IMR-90 (cell line): ENCODE measurements at regions not wholly inside any gene's neighbourhood (a gene's known extent, or its start where the extent isn't known, plus 50 kb on each side); places are given as distances from the start of the nearest gene placed in this dataset.

Experiments
- ATAC-seq: fragments of 200-7000 bp; cut with Tn5 transposase; 2 replicates; pipeline ENCODE4 v1.9.1; 2020; ENCODE audit warnings: low read depth, mild to moderate bottlenecking, moderate library complexity
- BruUV-seq: library from RNA; stranded (reverse); fragments of 400-500 nt; replicated peaks from 2 replicates; lab custom pipeline; 2021; lab: Mats Ljungman, UMichigan
- CTCF ChIA-PET: fragments of 300-600 bp; formaldehyde crosslinking; extraction: SDS; loops from one replicate; lab custom pipeline; 2021; ENCODE audit warnings: antibody characterized with exemption; lab: Yijun Ruan, JAX
- POLR2A ChIA-PET: fragments of 300-600 bp; sonication (Branson Sonifier 250); formaldehyde crosslinking; loops from one replicate; lab custom pipeline; 2022; ENCODE audit warnings: antibody characterized with exemption; ENCODE audit not compliant: unreplicated experiment; lab: Charles Lee
- DNase-seq: peaks from one replicate; pipeline ENCODE4 v3.0.0; 2013
- H2AFZ ChIP-seq: replicated peaks from 2 replicates; pipeline ENCODE3; 2013; ENCODE audit warnings: low read length, mild to moderate bottlenecking; ENCODE audit not compliant: poor library complexity
- H2AK5ac ChIP-seq: 2 replicates; pipeline ENCODE4 v1.6.1; 2013; ENCODE audit warnings: low read depth, low read length, inconsistent platforms
- H2AK9ac ChIP-seq: replicated peaks from 2 replicates; pipeline ENCODE3; 2013; ENCODE audit warnings: mild to moderate bottlenecking, low read depth, low read length, moderate library complexity; ENCODE audit not compliant: poor library complexity
- H2BK120ac ChIP-seq: 2 replicates; pipeline ENCODE4 v1.6.1; 2013; ENCODE audit warnings: low read depth, low read length, inconsistent platforms
- H2BK15ac ChIP-seq: 3 replicates; pipeline ENCODE4 v1.6.1; 2013; ENCODE audit warnings: low read depth, low read length, inconsistent platforms
- H2BK20ac ChIP-seq: 2 replicates; pipeline ENCODE4 v1.6.1; 2013; ENCODE audit warnings: low read depth, mild to moderate bottlenecking, inconsistent platforms, low read length, moderate library complexity
- H2BK5ac ChIP-seq: 2 replicates; pipeline ENCODE4 v1.6.1; 2013; ENCODE audit warnings: mild to moderate bottlenecking, low read depth, low read length, inconsistent platforms; ENCODE audit not compliant: poor library complexity, severe bottlenecking
- H3K14ac ChIP-seq: replicated peaks from 2 replicates; pipeline ENCODE4 v1.6.1; 2013; ENCODE audit warnings: low read depth, low read length, inconsistent platforms
- H3K18ac ChIP-seq: 2 replicates; pipeline ENCODE4 v1.6.1; 2013; ENCODE audit warnings: low read depth, low read length, control low read depth
- H3K23ac ChIP-seq: 2 replicates; pipeline ENCODE4 v1.6.1; 2013; ENCODE audit warnings: low read depth, low read length, inconsistent platforms
- H3K27ac ChIP-seq: 2 replicates; pipeline ENCODE4 v1.5.1; 2013; ENCODE audit warnings: mild to moderate bottlenecking, control low read depth, low read length; ENCODE audit not compliant: insufficient read depth
- H3K27me3 ChIP-seq: 2 replicates; pipeline ENCODE4 v1.6.1; 2013; ENCODE audit warnings: low read length; ENCODE audit not compliant: control insufficient read depth, insufficient read depth
- H3K36me3 ChIP-seq: 2 replicates; pipeline ENCODE4 v1.6.1; 2013; ENCODE audit warnings: low read length, mixed read lengths; ENCODE audit not compliant: control insufficient read depth, insufficient read depth
- H3K4ac ChIP-seq: 2 replicates; pipeline ENCODE4 v1.6.1; 2013; ENCODE audit warnings: low read depth, low read length, inconsistent platforms
- H3K4me1 ChIP-seq: 2 replicates; pipeline ENCODE4 v1.6.1; 2013; ENCODE audit warnings: low read length, mixed read lengths; ENCODE audit not compliant: control insufficient read depth, insufficient read depth
- H3K4me2 ChIP-seq: 2 replicates; pipeline ENCODE4 v1.6.1; 2013; ENCODE audit warnings: low read depth, mild to moderate bottlenecking, control low read depth, low read length, moderate library complexity
- H3K4me3 ChIP-seq: 2 replicates; pipeline ENCODE4 v1.5.1; 2013; ENCODE audit warnings: low read depth, mild to moderate bottlenecking, control low read depth, low read length, moderate library complexity; ENCODE audit not compliant: insufficient read depth
- H3K56ac ChIP-seq: 2 replicates; pipeline ENCODE4 v1.6.1; 2013; ENCODE audit warnings: low read length, inconsistent platforms; ENCODE audit not compliant: insufficient read depth; ENCODE audit errors: extremely low read depth
- H3K79me1 ChIP-seq, 2 experiments: 2 replicates each; pipeline ENCODE4 v1.6.1; 2013; ENCODE audit warnings: low read length in 2 of 2, inconsistent platforms in 1 of 2, low read depth in 1 of 2
- H3K9ac ChIP-seq: 2 replicates; pipeline ENCODE4 v1.6.1; 2013; ENCODE audit warnings: low read depth, low read length, control low read depth
- H3K9me1 ChIP-seq: 2 replicates; pipeline ENCODE4 v1.6.1; 2013; ENCODE audit warnings: low read length, inconsistent platforms; ENCODE audit not compliant: insufficient read depth
- H3K9me3 ChIP-seq: 2 replicates; pipeline ENCODE4 v1.6.1; 2013; ENCODE audit warnings: low read length; ENCODE audit not compliant: control insufficient read depth, insufficient read depth
- H4K20me1 ChIP-seq: 2 replicates; pipeline ENCODE4 v1.6.1; 2013; ENCODE audit warnings: low read length, inconsistent platforms; ENCODE audit not compliant: insufficient read depth
- H4K5ac ChIP-seq: 2 replicates; pipeline ENCODE4 v1.6.1; 2013; ENCODE audit warnings: mild to moderate bottlenecking, low read depth, low read length, control low read depth
- H4K8ac ChIP-seq, 2 experiments: 2 replicates each; pipeline ENCODE4 v1.6.1; 2013; ENCODE audit warnings: low read depth in 2 of 2, low read length in 2 of 2, control low read depth in 1 of 2, inconsistent platforms in 1 of 2
- H4K91ac ChIP-seq: 2 replicates; pipeline ENCODE4 v1.6.1; 2013; ENCODE audit warnings: low read depth, low read length, inconsistent platforms; ENCODE audit not compliant: insufficient read depth
- BHLHE40 ChIP-seq: fragments of 150-350 bp; IDR thresholded peaks from 2 replicates; pipeline ENCODE4 v1.6.1; 2016; ENCODE audit warnings: mild to moderate bottlenecking, low read depth, low read length
- CEBPB ChIP-seq: IDR thresholded peaks from 2 replicates; pipeline ENCODE4 v1.6.1; 2012; ENCODE audit warnings: low read depth, low read length, improper control_type of control experiment
- CHD1 ChIP-seq: IDR thresholded peaks from 2 replicates; pipeline ENCODE4 v1.6.1; 2012; ENCODE audit warnings: low read depth, low read length, improper control_type of control experiment
- CTCF ChIP-seq: conservative IDR thresholded peaks from 2 replicates; pipeline ENCODE4 v1.5.1; 2012; ENCODE audit warnings: mild to moderate bottlenecking, low read depth, low read length, improper control_type of control experiment
- ELK1 ChIP-seq: fragments of 150-350 bp; IDR thresholded peaks from 2 replicates; pipeline ENCODE4 v1.6.1; 2016; ENCODE audit warnings: low read depth, mild to moderate bottlenecking, low read length, moderate library complexity, borderline replicate concordance
- MAFK ChIP-seq: IDR thresholded peaks from 2 replicates; pipeline ENCODE4 v1.6.1; 2012; ENCODE audit warnings: low read depth, low read length, improper control_type of control experiment
- MAZ ChIP-seq: IDR thresholded peaks from 2 replicates; pipeline ENCODE4 v1.6.1; 2012; ENCODE audit warnings: low read depth, mild to moderate bottlenecking, low read length, improper control_type of control experiment, moderate library complexity, borderline replicate concordance
- NFE2L2 ChIP-seq: fragments of 150-350 bp; IDR thresholded peaks from 2 replicates; pipeline ENCODE4 v1.6.1; 2016; ENCODE audit warnings: low read depth, mild to moderate bottlenecking, low read length
- RAD21 ChIP-seq: IDR thresholded peaks from 2 replicates; pipeline ENCODE4 v1.6.1; 2012; ENCODE audit warnings: low read length, improper control_type of control experiment
- SMC3 ChIP-seq: fragments of 150-350 bp; IDR thresholded peaks from 2 replicates; pipeline ENCODE4 v1.6.1; 2016; ENCODE audit warnings: low read depth, mild to moderate bottlenecking, antibody characterized with exemption, low read length, moderate library complexity
- USF2 ChIP-seq: fragments of 150-350 bp; IDR thresholded peaks from 2 replicates; pipeline ENCODE4 v1.6.1; 2017; ENCODE audit warnings: mild to moderate bottlenecking, antibody characterized with exemption, low read length, low read depth
- WGBS, 2 experiments: methylation state at CpG; one replicate each; pipeline versions ENCODE4 v1.1.5 to v1.1.7; 2013; ENCODE audit warnings: missing lambda C conversion rate in 2 of 2; ENCODE audit not compliant: insufficient read length in 1 of 2; ENCODE audit errors: extremely low coverage in 2 of 2; 5-methylcytosine and 5-hydroxymethylcytosine counted together
- dilution Hi-C: fragments of 300-500 bp; cut with HindIII; formaldehyde crosslinking; loops from one replicate; pipeline ENCODE4 v1.14.3; 2018; ENCODE audit warnings: low sequenced_read_pairs; ENCODE audit not compliant: unreplicated experiment
- in situ Hi-C: fragments of 300-500 bp; cut with MboI; formaldehyde crosslinking; loops from 3 replicates; pipeline ENCODE4 v1.14.3; 2019; ENCODE audit warnings: low sequenced_read_pairs, inconsistent platforms, mixed read lengths
- intact Hi-C: fragments of 100-400 bp; cut with micrococcal nuclease; formaldehyde crosslinking; loops from 2 replicates; pipeline ENCODE4 v1.10.0; 2022

- Histone ChIP-seq H2BK20ac (no peak overlapping the region), H3K4me3 (no peak overlapping the region), H2BK120ac (no peak overlapping the region), H2BK15ac (no peak overlapping the region), H3K36me3 (peaks cover 2% of the 10 kb centered on the region), H3K9me1 (0 out of 2 replicates have a peak, but pooled peaks cover 6% of the 10 kb centered on the region), H3K9me3 (no peaks in the 10 kb centered on the region), H4K5ac (no peak overlapping the region), H3K56ac (no peak overlapping the region), H3K9ac (no peak overlapping the region), H3K4me1 (peaks cover 4% of the 10 kb centered on the region; the same call in 1 of the 2 replicates), H4K8ac (no peak overlapping the region; a peak in 1 of 4 replicates), H2AK9ac (no peak overlapping the region), H4K20me1 (peaks cover 21% of the 10 kb centered on the region; the same call in 1 of the 2 replicates), H2AFZ (no peak overlapping the region), H3K27me3 (no peaks in the 10 kb centered on the region), H3K23ac (no peak overlapping the region), H3K79me1 (peaks cover 25 to 69% of the 10 kb centered on the region in 2 experiments), H3K14ac (no peak overlapping the region), H3K4ac (no peak overlapping the region), H3K4me2 (no peak overlapping the region), H4K91ac (no peak overlapping the region), H3K27ac (no peak overlapping the region), H2BK5ac (no peak overlapping the region), H3K18ac (no peak overlapping the region), H2AK5ac (no peak overlapping the region)
- DNase-seq (no peak), ATAC-seq (no peak)
- ChIA-PET CTCF (interaction anchor here (0.6 to 1.1 kb wide), 3 partner anchors 71 to 183 kb away, joined by 3 read pairs; no protein-coding TSS in a partner anchor), POLR2A (no interaction called here)
- BruUV-seq: no TSS peak
- dilution Hi-C loops: no loop called here
- no peak for TF ChIP-seq CEBPB
- no peak for TF ChIP-seq ELK1
- no peak for TF ChIP-seq USF2
- TF ChIP-seq BHLHE40: no peak
- TF ChIP-seq CHD1: no peak
- TF ChIP-seq NFE2L2: no peak
- TF ChIP-seq CTCF: no peak
- TF ChIP-seq SMC3: no peak
- no peak for TF ChIP-seq RAD21
- no peak for TF ChIP-seq MAZ
- no peak for TF ChIP-seq MAFK
- in situ Hi-C loops: no loop called here
- 100% methylated on average over 1 of the region's 2 CpGs; no CpG with 5 or more reads in 1 of the 2 experiments for WGBS, 2 experiments
- intact Hi-C loops: no loop called here
Observed at GRCh38 chr7:131028295-131028694, 294.3 kb upstream of the KLF14 start.
